Hepatocyte (in vitro differentiated cells): ENCODE measurements at regions not wholly inside any gene's neighbourhood (a gene's known extent, or its start where the extent isn't known, plus 50 kb on each side); places are given as distances from the start of the nearest gene placed in this dataset.

Experiments
- DNase-seq: peaks from one replicate; pipeline ENCODE4 v3.0.0-alpha.2; 2016; ENCODE audit warnings: low spot score
- H2AFZ ChIP-seq: fragments of 200-600 bp; sonication (generic); 2 replicates; pipeline ENCODE4 v1.6.0; 2016; ENCODE audit warnings: antibody characterized with exemption, mild to moderate bottlenecking
- H3K27ac ChIP-seq: fragments of 200-600 bp; sonication (generic); 2 replicates; pipeline ENCODE4 v1.5.1; 2016; ENCODE audit warnings: mild to moderate bottlenecking
- H3K27me3 ChIP-seq: fragments of 200-600 bp; sonication (generic); 2 replicates; pipeline ENCODE4 v1.6.1; 2016
- H3K36me3 ChIP-seq: fragments of 200-600 bp; sonication (generic); replicated peaks from 2 replicates; pipeline ENCODE4 v1.5.1; 2016; ENCODE audit warnings: low read depth; ENCODE audit not compliant: insufficient read depth
- H3K4me1 ChIP-seq: fragments of 200-600 bp; sonication (generic); 2 replicates; pipeline ENCODE4 v1.5.1; 2016; ENCODE audit warnings: mild to moderate bottlenecking, moderate library complexity; ENCODE audit not compliant: insufficient read depth
- H3K4me2 ChIP-seq: fragments of 200-600 bp; sonication (generic); 2 replicates; pipeline ENCODE4 v1.6.0; 2016
- H3K4me3 ChIP-seq: fragments of 200-600 bp; sonication (generic); 2 replicates; pipeline ENCODE4 v1.5.1; 2016; ENCODE audit warnings: mild to moderate bottlenecking
- H3K79me2 ChIP-seq: fragments of 200-600 bp; sonication (generic); 2 replicates; pipeline ENCODE4 v1.6.0; 2017; ENCODE audit warnings: mild to moderate bottlenecking
- H3K9me2 ChIP-seq: fragments of 200-600 bp; sonication (generic); replicated peaks from 2 replicates; pipeline ENCODE4 v1.6.0; 2017; ENCODE audit warnings: mild to moderate bottlenecking; ENCODE audit not compliant: insufficient read depth
- H3K9me3 ChIP-seq: fragments of 200-600 bp; sonication (generic); 2 replicates; pipeline ENCODE4 v1.5.1; 2016; ENCODE audit warnings: low read depth, mild to moderate bottlenecking
- H4K20me1 ChIP-seq: fragments of 200-600 bp; sonication (generic); 2 replicates; pipeline ENCODE4 v1.6.0; 2016; ENCODE audit warnings: mild to moderate bottlenecking; ENCODE audit not compliant: insufficient read depth, poor library complexity, severe bottlenecking
- CTCF ChIP-seq: fragments of 200-600 bp; sonication (generic); IDR thresholded peaks from 2 replicates; pipeline ENCODE4 v1.5.1; 2016; ENCODE audit warnings: antibody characterized with exemption, mild to moderate bottlenecking; ENCODE audit not compliant: poor library complexity
- EZH2 ChIP-seq: fragments of 200-600 bp; sonication (generic); IDR thresholded peaks from 2 replicates; pipeline ENCODE4 v1.6.1; 2016; ENCODE audit warnings: antibody characterized with exemption, mild to moderate bottlenecking, borderline replicate concordance
- EZH2phosphoT487 ChIP-seq: fragments of 200-600 bp; sonication (generic); IDR thresholded peaks from one replicate; pipeline ENCODE4 v1.6.1; 2018; ENCODE audit warnings: antibody characterized with exemption, mild to moderate bottlenecking, low read depth, moderate library complexity; ENCODE audit not compliant: unreplicated experiment, severe bottlenecking
- WGBS: methylation state at CpG from one replicate; pipeline ENCODE4 v1.1.6; 2016; ENCODE audit warnings: low lambda C conversion rate; ENCODE audit errors: missing lambda C conversion rate; 5-methylcytosine and 5-hydroxymethylcytosine counted together

GRCh38 chr9:88818495-88819201 is 172.6 kb upstream of the S1PR3 start:
- no peaks in the 10 kb centered on the region for H3K36me3 ChIP-seq
- H3K27ac ChIP-seq: peak overlapping the region; percentile 60
- no peaks in the 10 kb centered on the region for H4K20me1 ChIP-seq
- 51% methylated on average over 11 of the region's 11 CpGs for WGBS
- no peak for DNase-seq
- H3K4me2 ChIP-seq: peak overlapping the region; percentile 33
- H3K9me2 ChIP-seq: no peaks in the 10 kb centered on the region
- no peak overlapping the region for H3K4me3 ChIP-seq
- H3K4me1 ChIP-seq: peaks cover 23% of the 10 kb centered on the region
- H3K9me3 ChIP-seq: no peaks in the 10 kb centered on the region
- H2AFZ ChIP-seq: no peak overlapping the region
- TF ChIP-seq EZH2 (no peak), EZH2phosphoT487 (no peak), CTCF (no peak)
- no peaks in the 10 kb centered on the region for H3K27me3 ChIP-seq
- no peaks in the 10 kb centered on the region for H3K79me2 ChIP-seq

- Histone ChIP-seq H3K9me3 (no peaks in the 10 kb centered on the region), H3K4me1 (peaks cover 16% of the 10 kb centered on the region), H3K36me3 (no peaks in the 10 kb centered on the region), H3K4me2 (no peak overlapping the region), H3K79me2 (no peaks in the 10 kb centered on the region), H3K27ac (no peak overlapping the region), H3K9me2 (no peaks in the 10 kb centered on the region), H3K27me3 (no peaks in the 10 kb centered on the region), H2AFZ (no peak overlapping the region), H4K20me1 (no peaks in the 10 kb centered on the region), H3K4me3 (no peak overlapping the region)
- no peak for DNase-seq
- WGBS: 96% methylated on average over 2 of the region's 2 CpGs
- no peak for TF ChIP-seq EZH2
- no peak for TF ChIP-seq CTCF
- no peak for TF ChIP-seq EZH2phosphoT487
Observed at GRCh38 chr9:88819476-88819875, 171.8 kb upstream of the S1PR3 start.

- Histone ChIP-seq H3K36me3 (no peaks in the 10 kb centered on the region), H3K79me2 (no peaks in the 10 kb centered on the region), H3K9me3 (no peaks in the 10 kb centered on the region), H3K9me2 (no peaks in the 10 kb centered on the region), H3K4me1 (peaks cover 12% of the 10 kb centered on the region), H3K27ac (no peak overlapping the region), H4K20me1 (no peaks in the 10 kb centered on the region), H2AFZ (no peak overlapping the region), H3K4me2 (no peak overlapping the region), H3K4me3 (no peak overlapping the region), H3K27me3 (no peaks in the 10 kb centered on the region)
- WGBS: 49% methylated on average over 2 of the region's 2 CpGs
- no peak for TF ChIP-seq CTCF
- TF ChIP-seq EZH2phosphoT487: no peak
- TF ChIP-seq EZH2: no peak
- DNase-seq: no peak
Observed at GRCh38 chr9:88820055-88820454, 171.2 kb upstream of the S1PR3 start.
